ENCODE measurements at regions not wholly inside any gene's neighbourhood (a gene's known extent, or its start where the extent isn't known, plus 50 kb on each side); places are given as distances from the start of the nearest gene placed in this dataset.

GRCh38 chr18:29693334-29693733, 1349.2 kb downstream of the DSC3 start:
- Histone ChIP-seq H4K5ac (ENCODE audit: insufficient read length, low read depth, low read length) (no peak overlapping the region), H3K4me1 (ENCODE audit: insufficient read depth, low read length) (no peaks in the 10 kb centered on the region), H2AK5ac (ENCODE audit: insufficient read length, low read length) (no peak overlapping the region), H3K14ac (ENCODE audit: insufficient read depth, low read length) (no peak overlapping the region), H4K20me1 (ENCODE audit: control insufficient read depth, insufficient read depth, insufficient read length) (no peaks in the 10 kb centered on the region), H3T11ph (ENCODE audit: low read length) (no peak overlapping the region), H2BK120ac (ENCODE audit: low read depth, low read length, poor library complexity, severe bottlenecking) (no peak overlapping the region), H2BK20ac (ENCODE audit: low read depth, low read length, poor library complexity, severe bottlenecking) (no peak overlapping the region), H2AFZ (ENCODE audit: low read length) (no peak overlapping the region), H2BK12ac (ENCODE audit: insufficient read length, low read depth, low read length) (no peak overlapping the region), H3K23me2 (ENCODE audit: insufficient read length, low read depth, low read length, poor library complexity, severe bottlenecking) (no peaks in the 10 kb centered on the region), H3K79me2 (ENCODE audit: insufficient read depth, low read length) (no peaks in the 10 kb centered on the region), H3K27ac (ENCODE audit: insufficient read length, low read depth, low read length) (no peak overlapping the region), H2BK15ac (ENCODE audit: low read depth, low read length) (no peak overlapping the region), H3K4ac (ENCODE audit: low read depth, low read length) (no peak overlapping the region), H3K23ac (ENCODE audit: insufficient read length, low read depth, low read length) (no peak overlapping the region), H3K27me3 (ENCODE audit: insufficient read depth, low read length) (no peaks in the 10 kb centered on the region), H3K9ac (ENCODE audit: extremely low read depth, insufficient read length, low read length) (no peak overlapping the region), H4K91ac (ENCODE audit: insufficient read length, low read depth, low read length) (no peak overlapping the region), H3K18ac (ENCODE audit: insufficient read length, low read depth, low read length) (no peak overlapping the region), H2BK5ac (ENCODE audit: insufficient read length, low read length) (no peak overlapping the region), H3K9me3 (ENCODE audit: control insufficient read depth, low read depth, low read length) (no peaks in the 10 kb centered on the region), H3K79me1 (ENCODE audit: insufficient read depth, low read depth, low read length, poor library complexity, severe bottlenecking) (no peaks in the 10 kb centered on the region), H4K8ac (replicated peaks; ENCODE audit: insufficient read length, low read depth, low read length) (no peak overlapping the region), H3K56ac (ENCODE audit: insufficient read length, low read depth, low read length) (no peak overlapping the region), H3K4me2 (ENCODE audit: insufficient read depth, insufficient read length, low read length) (no peak overlapping the region)
- H3K36me3 Mint-ChIP-seq (ENCODE audit: insufficient read depth in 1 of 3, low read depth in 3 of 3): no peaks in the 10 kb centered on the region; a peak in 1 of 7 replicates
- TF ChIP-seq CTCF (conservative IDR thresholded peaks at IDR 0.05): no peak
- no CpG with 5 or more reads among the region's 1 CpG for WGBS (ENCODE audit: extremely low coverage, insufficient read length, low lambda C conversion rate)
- DNase-seq: no peak
- H3K4me3 Mint-ChIP-seq: no peak overlapping the region
- H3K27me3 Mint-ChIP-seq (ENCODE audit: low read depth): no peaks in the 10 kb centered on the region
- no peak overlapping the region for H3K27ac Mint-ChIP-seq
- peaks cover 0 to 2% of the 10 kb centered on the region in 2 experiments; a peak in 1 of 5 replicates for H3K9me3 Mint-ChIP-seq
- H3K4me1 Mint-ChIP-seq: peaks cover 0 to 5% of the 10 kb centered on the region in 2 experiments; a peak in 2 of 4 replicates
